T-cell (primary cell): ENCODE measurements at regions not wholly inside any gene's neighbourhood (a gene's known extent, or its start where the extent isn't known, plus 50 kb on each side); places are given as distances from the start of the nearest gene placed in this dataset.

Experiments
- ATAC-seq, 4 experiments: fragments of 200-7000 bp in 3 of 4; fragments of 150-1000 bp in 1 of 4; cut with Tn5 transposase; replicated peaks in 1 of 4; 1 replicate in 3 of 4; 2 replicates in 1 of 4; pipeline ENCODE4 v1.10.0; 2021; ENCODE audit warnings: moderate library complexity in 3 of 4, mild to moderate bottlenecking in 2 of 4, moderate number of reproducible peaks in 1 of 4
- CTCF ChIA-PET, 2 donors: fragments of 300-600 bp; sonication (Branson Sonifier 250); formaldehyde crosslinking; loops; one replicate each; lab custom pipeline; 2022; ENCODE audit warnings: antibody characterized with exemption in 2 of 2; lab: Charles Lee
- POLR2A ChIA-PET, 2 donors: fragments of 300-600 bp; sonication (Branson Sonifier 250); formaldehyde crosslinking; loops; one replicate each; lab custom pipeline; 2022; ENCODE audit warnings: antibody characterized with exemption in 2 of 2; lab: Charles Lee
- DNase-seq, 35 experiments: peaks; one replicate each; pipeline versions ENCODE4 v3.0.0 to v3.0.0-alpha.2; 2013 to 2023
- H3K27ac ChIP-seq: one replicate; pipeline ENCODE4 v1.5.1; 2013; ENCODE audit warnings: low read length
- H3K27me3 ChIP-seq, 2 experiments: replicated peaks in 1 of 2; 1 replicate in 1 of 2; 2 replicates in 1 of 2; pipeline versions ENCODE4 v1.6.1 to v1.7.0; 2013; ENCODE audit warnings: low read length in 1 of 2, mixed read lengths in 1 of 2; ENCODE audit not compliant: control insufficient read depth in 2 of 2, insufficient read depth in 2 of 2; ENCODE audit errors: extremely low read depth in 1 of 2
- H3K36me3 ChIP-seq, 2 donors: 1 replicate in 1 of 2; 2 replicates in 1 of 2; pipeline versions ENCODE4 v1.6.1 to v1.7.0; 2013; ENCODE audit warnings: low read length in 1 of 2; ENCODE audit not compliant: control insufficient read depth in 2 of 2, insufficient read depth in 1 of 2; ENCODE audit errors: extremely low read depth in 1 of 2
- H3K4me1 ChIP-seq, 2 experiments: 1 replicate in 1 of 2; 2 replicates in 1 of 2; pipeline versions ENCODE4 v1.6.1 to v1.7.0; 2013; ENCODE audit warnings: low read length in 2 of 2, mixed read lengths in 1 of 2; ENCODE audit not compliant: insufficient read depth in 2 of 2, control insufficient read depth in 1 of 2; ENCODE audit errors: extremely low read depth in 1 of 2
- H3K4me3 ChIP-seq, 2 donors: 1 replicate in 1 of 2; 2 replicates in 1 of 2; pipeline versions ENCODE4 v1.5.1 to v1.7.0; 2013; ENCODE audit warnings: mild to moderate bottlenecking in 2 of 2, low read length in 1 of 2, moderate library complexity in 1 of 2; ENCODE audit not compliant: control insufficient read depth in 1 of 2; ENCODE audit errors: extremely low read depth in 1 of 2
- H3K9me3 ChIP-seq: 2 replicates; pipeline ENCODE4 v1.7.0; 2013
- H3K27ac Mint-ChIP-seq, 2 donors: one replicate each; pipeline ENCODE4 v1.8.0; 2020 to 2021; ENCODE audit warnings: mild to moderate bottlenecking in 2 of 2, mixed read lengths in 2 of 2
- H3K27me3 Mint-ChIP-seq, 2 donors: one replicate each; pipeline ENCODE4 v1.8.0; 2021 to 2022; ENCODE audit warnings: mixed read lengths in 2 of 2
- H3K36me3 Mint-ChIP-seq: one replicate; pipeline ENCODE4 v1.8.0; 2021; ENCODE audit warnings: mixed read lengths
- H3K4me1 Mint-ChIP-seq, 3 donors: one replicate each; pipeline ENCODE4 v1.8.0; 2020 to 2022; ENCODE audit warnings: mixed read lengths in 3 of 3, mild to moderate bottlenecking in 1 of 3
- H3K4me3 Mint-ChIP-seq, 3 donors: one replicate each; pipeline ENCODE4 v1.8.0; 2020 to 2022; ENCODE audit warnings: mild to moderate bottlenecking in 3 of 3, mixed read lengths in 3 of 3, moderate library complexity in 3 of 3
- H3K9me3 Mint-ChIP-seq, 3 donors: one replicate each; pipeline ENCODE4 v1.8.0; 2020 to 2022; ENCODE audit warnings: mixed read lengths in 3 of 3
- WGBS: methylation state at CpG from one replicate; pipeline ENCODE4 v1.1.5; 2013; ENCODE audit warnings: missing lambda C conversion rate; ENCODE audit not compliant: insufficient coverage; 5-methylcytosine and 5-hydroxymethylcytosine counted together

DNA sequence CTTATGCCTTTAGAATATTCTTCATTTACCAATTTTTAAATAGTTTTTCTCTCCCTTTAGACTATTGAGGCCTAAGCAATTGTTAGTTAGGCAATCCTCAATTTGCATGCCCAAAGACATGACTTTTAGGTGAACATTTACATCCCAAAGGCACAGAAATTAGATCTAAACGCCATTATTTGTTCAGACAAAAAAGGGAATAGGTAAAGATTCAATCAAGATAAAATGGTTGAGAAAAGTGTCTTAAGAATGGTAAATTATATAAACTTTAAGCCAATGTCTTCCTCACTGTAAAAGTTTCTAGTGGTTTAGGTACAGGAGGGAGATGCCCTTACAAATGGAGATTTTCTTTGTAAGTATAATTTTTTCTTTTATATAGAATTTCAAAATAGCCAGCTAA, 50.2 kb upstream of the MME start:
- no peaks in the 10 kb centered on the region for H3K4me1 ChIP-seq
- H3K36me3 ChIP-seq, result no peaks in the 10 kb centered on the region
- H3K27me3 Mint-ChIP-seq, result no peaks in the 10 kb centered on the region
- CTCF ChIA-PET, result no interaction called here
- no peaks in the 10 kb centered on the region for H3K9me3 ChIP-seq
- H3K36me3 Mint-ChIP-seq, result no peaks in the 10 kb centered on the region
- H3K27ac ChIP-seq, result no peak overlapping the region
- H3K4me1 Mint-ChIP-seq, result no peaks in the 10 kb centered on the region
- DNase-seq, result no peak
- no peaks in the 10 kb centered on the region for H3K27me3 ChIP-seq
- no CpG with 5 or more reads among the region's 1 CpG for WGBS
- H3K4me3 ChIP-seq, result no peak overlapping the region
- H3K4me3 Mint-ChIP-seq, result no peak overlapping the region
- ATAC-seq, result no peak
- no peak overlapping the region for H3K27ac Mint-ChIP-seq
- POLR2A ChIA-PET, result no interaction called here
- H3K9me3 Mint-ChIP-seq, result peaks cover 5 to 12% (median 8%) of the 10 kb centered on the region in 3 donors

DNA sequence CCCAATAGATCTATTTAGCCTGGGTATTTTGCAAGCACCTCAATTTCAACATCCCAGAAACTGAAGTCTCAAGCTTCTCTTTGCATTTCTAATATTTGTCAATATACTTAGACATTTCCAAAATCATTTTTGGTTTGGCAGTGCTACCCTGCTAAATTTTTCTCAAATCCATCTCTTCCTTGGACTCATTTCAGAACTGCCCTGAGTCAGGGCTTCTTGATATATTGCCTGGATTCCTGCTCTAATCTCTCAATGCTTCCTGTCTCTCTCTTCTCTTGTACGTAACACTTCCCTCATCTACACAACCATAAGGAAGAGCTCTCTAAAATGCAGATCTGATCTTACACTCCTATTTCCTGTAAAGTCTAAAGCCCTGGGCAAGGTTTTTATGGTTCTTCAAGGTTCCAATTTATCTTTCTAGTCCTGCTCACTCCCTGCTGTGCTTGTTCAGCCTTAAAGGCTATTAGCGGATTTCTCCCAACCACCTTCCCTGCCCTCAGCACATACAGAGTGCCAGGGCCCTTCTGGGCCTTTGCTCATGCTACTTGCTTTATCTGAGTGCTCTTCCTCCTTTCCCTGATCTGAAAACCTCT, 53.0 kb upstream of the MME start:
- ChIA-PET CTCF (no interaction called here), POLR2A (no interaction called here)
- Mint-ChIP-seq H3K27ac (no peak overlapping the region), H3K9me3 (peaks cover 5 to 13% (median 9%) of the 10 kb centered on the region in 3 donors), H3K36me3 (no peaks in the 10 kb centered on the region), H3K4me1 (no peaks in the 10 kb centered on the region), H3K27me3 (no peaks in the 10 kb centered on the region), H3K4me3 (no peak overlapping the region)
- Histone ChIP-seq H3K36me3 (no peaks in the 10 kb centered on the region), H3K4me3 (no peak overlapping the region), H3K4me1 (no peaks in the 10 kb centered on the region), H3K9me3 (no peaks in the 10 kb centered on the region), H3K27me3 (no peaks in the 10 kb centered on the region), H3K27ac (no peak overlapping the region)
- DNase-seq (no peak), ATAC-seq (no peak)
- 60% methylated on average over 1 of the region's 2 CpGs for WGBS

DNA sequence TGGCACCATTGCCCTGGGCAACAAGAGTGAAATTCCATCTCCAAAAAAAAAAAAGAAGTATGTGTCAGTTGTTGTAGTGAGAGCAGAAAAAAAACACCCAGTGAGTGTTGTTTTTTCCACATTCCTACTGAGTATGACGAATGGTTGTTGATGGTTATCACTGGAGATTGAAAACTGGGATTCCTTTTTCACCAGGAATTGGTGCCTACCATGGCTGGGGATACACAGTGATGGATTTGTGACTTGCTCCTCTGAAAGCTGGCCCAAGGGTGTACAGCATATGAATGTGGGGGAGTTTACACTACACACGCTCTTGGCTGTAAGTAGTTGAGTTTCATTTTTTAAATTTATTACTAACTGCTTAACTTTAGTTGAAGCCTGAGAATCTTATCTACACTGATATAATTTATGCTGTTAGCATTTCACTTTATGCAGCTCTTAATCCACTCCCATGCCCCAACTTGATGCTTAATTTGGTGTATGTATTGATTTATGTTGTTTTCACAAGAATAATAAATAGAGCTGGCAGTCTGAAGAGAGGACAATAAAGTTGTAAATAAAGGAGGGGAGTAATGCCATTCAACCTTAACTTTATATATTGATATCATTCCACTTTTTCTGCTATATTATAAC, 56.0 kb upstream of the MME start:
- no peak for ATAC-seq
- Histone ChIP-seq H3K27me3 (no peaks in the 10 kb centered on the region), H3K9me3 (no peaks in the 10 kb centered on the region), H3K36me3 (no peaks in the 10 kb centered on the region), H3K4me3 (no peak overlapping the region), H3K27ac (no peak overlapping the region), H3K4me1 (no peaks in the 10 kb centered on the region)
- H3K4me3 Mint-ChIP-seq, result no peak overlapping the region
- no CpG with 5 or more reads among the region's 2 CpGs for WGBS
- peaks cover 5 to 13% (median 5%) of the 10 kb centered on the region in 3 donors for H3K9me3 Mint-ChIP-seq
- H3K4me1 Mint-ChIP-seq, result no peaks in the 10 kb centered on the region
- ChIA-PET POLR2A (no interaction called here), CTCF (no interaction called here)
- no peaks in the 10 kb centered on the region for H3K36me3 Mint-ChIP-seq
- H3K27me3 Mint-ChIP-seq, result no peaks in the 10 kb centered on the region
- H3K27ac Mint-ChIP-seq, result no peak overlapping the region
- no peak for DNase-seq

DNA sequence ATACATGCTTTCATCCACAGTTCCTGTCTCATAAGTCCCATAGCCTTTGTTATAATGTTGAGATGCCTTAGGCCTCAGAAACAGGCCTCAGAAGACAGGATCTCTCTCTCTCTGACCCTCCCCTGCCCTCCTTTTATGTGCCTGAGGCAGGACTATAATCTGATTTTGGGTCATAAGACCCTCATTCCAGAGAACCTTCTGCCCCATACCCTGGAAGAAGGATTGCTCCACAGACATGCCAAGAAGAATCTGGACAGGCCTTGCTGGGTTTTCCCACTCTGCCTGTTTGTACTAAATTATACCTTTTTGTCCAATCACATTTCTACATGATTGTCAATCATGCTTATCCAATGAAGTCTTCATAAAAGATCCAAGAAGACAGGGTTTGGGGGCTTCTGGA, 57.2 kb upstream of the MME start:
- Histone ChIP-seq H3K4me3 (no peak overlapping the region), H3K27ac (no peak overlapping the region), H3K9me3 (no peaks in the 10 kb centered on the region), H3K36me3 (no peaks in the 10 kb centered on the region), H3K27me3 (no peaks in the 10 kb centered on the region), H3K4me1 (no peaks in the 10 kb centered on the region)
- no peak overlapping the region for H3K4me3 Mint-ChIP-seq
- no peaks in the 10 kb centered on the region for H3K4me1 Mint-ChIP-seq
- POLR2A ChIA-PET, result no interaction called here
- CTCF ChIA-PET, result no interaction called here
- H3K9me3 Mint-ChIP-seq, result peaks cover 0 to 7% (median under 1%) of the 10 kb centered on the region in 3 donors
- ATAC-seq, result no peak
- H3K27ac Mint-ChIP-seq, result no peak overlapping the region
- H3K36me3 Mint-ChIP-seq, result no peaks in the 10 kb centered on the region
- no peaks in the 10 kb centered on the region for H3K27me3 Mint-ChIP-seq
- no peak for DNase-seq

DNA sequence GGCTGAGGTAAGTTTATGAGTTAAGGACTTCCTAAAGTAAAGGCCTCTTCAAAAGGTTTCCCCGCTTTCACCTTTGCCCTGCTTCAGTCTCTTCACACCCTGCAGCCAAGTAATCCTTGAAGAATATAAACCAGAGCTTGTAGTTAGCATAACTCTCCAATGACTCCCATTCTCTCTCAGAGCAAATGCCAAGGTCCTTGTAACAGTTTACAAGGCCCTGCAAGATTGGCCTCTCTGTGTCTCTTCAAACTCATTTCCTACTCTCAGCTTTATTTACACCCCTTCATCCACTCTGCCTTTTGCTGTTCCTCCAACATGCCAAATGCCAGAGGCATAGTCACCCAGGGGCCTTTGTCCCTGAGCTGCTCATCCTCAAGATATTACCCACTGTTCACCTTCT, 60.5 kb upstream of the MME start:
- Mint-ChIP-seq H3K9me3 (peaks cover 0 to 1% (median 0%) of the 10 kb centered on the region in 3 donors), H3K36me3 (no peaks in the 10 kb centered on the region), H3K27me3 (no peaks in the 10 kb centered on the region), H3K4me1 (no peaks in the 10 kb centered on the region), H3K27ac (no peak overlapping the region), H3K4me3 (no peak overlapping the region)
- H3K4me3 ChIP-seq, result no peak overlapping the region
- H3K27me3 ChIP-seq, result no peaks in the 10 kb centered on the region
- H3K9me3 ChIP-seq, result no peaks in the 10 kb centered on the region
- POLR2A ChIA-PET, result no interaction called here
- DNase-seq (no peak), ATAC-seq (no peak)
- H3K27ac ChIP-seq, result no peak overlapping the region
- no peaks in the 10 kb centered on the region for H3K36me3 ChIP-seq
- CTCF ChIA-PET, result no interaction called here
- H3K4me1 ChIP-seq, result no peaks in the 10 kb centered on the region
- WGBS, result 71% methylated on average over 1 of the region's 1 CpG

DNA sequence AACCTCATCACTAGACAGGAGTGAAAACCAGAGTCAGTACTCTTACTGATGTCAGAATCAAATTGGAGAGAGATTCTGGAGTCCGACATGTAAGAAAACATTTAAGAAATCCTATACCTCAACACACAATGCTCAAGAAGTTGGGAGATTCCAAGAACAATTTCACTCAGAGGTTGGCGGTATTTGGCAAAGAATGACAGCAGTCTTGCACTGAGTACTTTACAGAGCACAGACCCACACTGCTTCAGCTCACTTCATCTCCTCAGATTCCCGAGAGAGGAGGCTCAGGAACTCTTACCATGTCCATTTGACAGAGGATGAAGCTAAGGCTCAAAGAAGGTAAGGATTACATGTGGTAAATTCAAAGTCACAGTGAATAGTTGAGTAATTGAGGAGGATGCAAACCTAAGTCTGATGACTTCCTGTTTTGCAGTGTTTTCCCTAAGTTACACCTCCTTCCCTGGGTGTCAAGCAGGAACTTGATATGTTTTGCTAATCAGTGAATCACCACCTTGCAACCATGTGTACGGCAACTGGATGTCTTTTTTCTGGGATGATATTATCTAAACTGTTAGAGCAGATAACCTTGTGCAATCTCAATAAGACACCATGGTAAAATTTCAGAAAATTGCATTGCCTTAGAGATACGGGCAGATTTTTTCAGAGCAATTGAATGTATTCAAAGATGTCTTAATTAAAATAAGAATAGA, 61.3 kb upstream of the MME start:
- H3K27ac Mint-ChIP-seq, result no peak overlapping the region
- no peak for DNase-seq
- peaks cover 0 to under 1% (median 0%) of the 10 kb centered on the region in 3 donors for H3K9me3 Mint-ChIP-seq
- Histone ChIP-seq H3K27ac (no peak overlapping the region), H3K4me1 (no peaks in the 10 kb centered on the region), H3K36me3 (no peaks in the 10 kb centered on the region), H3K4me3 (no peak overlapping the region), H3K9me3 (no peaks in the 10 kb centered on the region), H3K27me3 (no peaks in the 10 kb centered on the region)
- H3K27me3 Mint-ChIP-seq, result no peaks in the 10 kb centered on the region
- no peak for ATAC-seq
- no CpG with 5 or more reads among the region's 5 CpGs for WGBS
- no peaks in the 10 kb centered on the region for H3K4me1 Mint-ChIP-seq
- no peak overlapping the region for H3K4me3 Mint-ChIP-seq
- ChIA-PET CTCF (no interaction called here), POLR2A (no interaction called here)
- no peaks in the 10 kb centered on the region for H3K36me3 Mint-ChIP-seq
